Glomerular visceral epithelial cell (primary cell): ENCODE measurements at regions not wholly inside any gene's neighbourhood (a gene's known extent, or its start where the extent isn't known, plus 50 kb on each side); places are given as distances from the start of the nearest gene placed in this dataset.
A peak's percentile ranks its signal among the peaks of the same experiment; 100 is the strongest.

Source experiments
- DNase-seq: peaks from one replicate; pipeline ENCODE4 v3.0.0-alpha.2; 2016; ENCODE audit errors: extremely low spot score

GRCh38 chr2:155689791-155690190, 642.7 kb downstream of the NR4A2 start:
- no peak for DNase-seq

GRCh38 chr2:155687181-155687580, 645.3 kb downstream of the NR4A2 start:
- DNase-seq, result no peak

GRCh38 chr2:155679647-155680046, 652.9 kb downstream of the NR4A2 start:
- no peak for DNase-seq

GRCh38 chr2:155675920-155676319, 656.6 kb downstream of the NR4A2 start:
- DNase-seq, result no peak

- DNase-seq, result no peak
These were observed 666.8 kb downstream of the NR4A2 start for GRCh38 chr2:155665704-155666103.

GRCh38 chr2:155663265-155663664, 669.3 kb downstream of the NR4A2 start:
- no peak for DNase-seq

GRCh38 chr2:155662224-155662623, 670.3 kb downstream of the NR4A2 start:
- DNase-seq, result no peak

GRCh38 chr2:155653176-155653575, 679.3 kb downstream of the NR4A2 start:
- DNase-seq, result no peak

GRCh38 chr2:155651851-155652250, 680.7 kb downstream of the NR4A2 start:
- DNase-seq, result no peak

- no peak for DNase-seq
These were observed 686.7 kb downstream of the NR4A2 start for GRCh38 chr2:155645791-155646190.

- DNase-seq, result no peak
These were observed 689.3 kb downstream of the NR4A2 start for GRCh38 chr2:155643056-155643775.

- peak; percentile 2 for DNase-seq
These were observed 698.5 kb downstream of the NR4A2 start for GRCh38 chr2:155633887-155634570.

GRCh38 chr2:155633060-155633839, 699.3 kb downstream of the NR4A2 start:
- no peak for DNase-seq

GRCh38 chr2:155630760-155631159, 701.8 kb downstream of the NR4A2 start:
- no peak for DNase-seq

GRCh38 chr2:155622443-155622842, 710.1 kb downstream of the NR4A2 start:
- DNase-seq, result no peak

- no peak for DNase-seq
These were observed 731.4 kb downstream of the NR4A2 start for GRCh38 chr2:155600914-155601760.

GRCh38 chr2:155600296-155600695, 732.2 kb downstream of the NR4A2 start:
- DNase-seq, result no peak

- DNase-seq, result no peak
These were observed 732.7 kb downstream of the NR4A2 start for GRCh38 chr2:155599834-155600233.

- no peak for DNase-seq
These were observed 748.8 kb downstream of the NR4A2 start for GRCh38 chr2:155583674-155584195.

- DNase-seq, result no peak
These were observed 757.6 kb downstream of the NR4A2 start for GRCh38 chr2:155574941-155575340.

- no peak for DNase-seq
These were observed 785.0 kb downstream of the NR4A2 start for GRCh38 chr2:155547571-155547970.
